ENCODE measurements at regions not wholly inside any gene's neighbourhood (a gene's known extent, or its start where the extent isn't known, plus 50 kb on each side); places are given as distances from the start of the nearest gene placed in this dataset.

- DNase-seq = no peak
- no peaks in the 10 kb centered on the region for H3K36me3 ChIP-seq (ENCODE audit: control insufficient read depth, insufficient read depth, low read length)
- no TSS peak for BruUV-seq (replicated peaks)
- ChIA-PET POLR2A (no interaction called here), CTCF (no interaction called here)
- H3K4me3 Mint-ChIP-seq (ENCODE audit: unreplicated experiment) = no peak overlapping the region
- H3K4me1 ChIP-seq = no peaks in the 10 kb centered on the region
- TF ChIP-seq, protein P1, sequence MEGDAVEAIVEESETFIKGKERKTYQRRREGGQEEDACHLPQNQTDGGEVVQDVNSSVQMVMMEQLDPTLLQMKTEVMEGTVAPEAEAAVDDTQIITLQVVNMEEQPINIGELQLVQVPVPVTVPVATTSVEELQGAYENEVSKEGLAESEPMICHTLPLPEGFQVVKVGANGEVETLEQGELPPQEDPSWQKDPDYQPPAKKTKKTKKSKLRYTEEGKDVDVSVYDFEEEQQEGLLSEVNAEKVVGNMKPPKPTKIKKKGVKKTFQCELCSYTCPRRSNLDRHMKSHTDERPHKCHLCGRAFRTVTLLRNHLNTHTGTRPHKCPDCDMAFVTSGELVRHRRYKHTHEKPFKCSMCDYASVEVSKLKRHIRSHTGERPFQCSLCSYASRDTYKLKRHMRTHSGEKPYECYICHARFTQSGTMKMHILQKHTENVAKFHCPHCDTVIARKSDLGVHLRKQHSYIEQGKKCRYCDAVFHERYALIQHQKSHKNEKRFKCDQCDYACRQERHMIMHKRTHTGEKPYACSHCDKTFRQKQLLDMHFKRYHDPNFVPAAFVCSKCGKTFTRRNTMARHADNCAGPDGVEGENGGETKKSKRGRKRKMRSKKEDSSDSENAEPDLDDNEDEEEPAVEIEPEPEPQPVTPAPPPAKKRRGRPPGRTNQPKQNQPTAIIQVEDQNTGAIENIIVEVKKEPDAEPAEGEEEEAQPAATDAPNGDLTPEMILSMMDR (IDR thresholded peaks at IDR 0.05; ENCODE audit: insufficient read depth in 1 of 2, low read depth in 1 of 2, low read length in 1 of 2, severe bottlenecking in 1 of 2, unreplicated experiment in 1 of 2) = no peak
- intact Hi-C loops (cut with micrococcal nuclease; ENCODE audit: unreplicated experiment) = no loop called here
- H3K27me3 Mint-ChIP-seq (ENCODE audit: insufficient read depth, unreplicated experiment) = no peaks in the 10 kb centered on the region
- H3K4me1 Mint-ChIP-seq (ENCODE audit: low read depth, unreplicated experiment) = no peaks in the 10 kb centered on the region
- H3K9me3 ChIP-seq = no peaks in the 10 kb centered on the region
- H3K4me3 ChIP-seq (ENCODE audit: low read depth, low read length) = no peak overlapping the region
- H3K36me3 Mint-ChIP-seq (ENCODE audit: insufficient read depth, unreplicated experiment) = no peaks in the 10 kb centered on the region
- H3K27ac Mint-ChIP-seq (ENCODE audit: unreplicated experiment) = no peak overlapping the region
- H3K27me3 ChIP-seq (replicated peaks; ENCODE audit: control insufficient read depth, insufficient read depth, low read length) = no peaks in the 10 kb centered on the region
- no peaks in the 10 kb centered on the region for H3K9me3 Mint-ChIP-seq (ENCODE audit: unreplicated experiment)
Observed at GRCh38 chrX:140177821-140178220, 212.5 kb upstream of the CXorf66 start.

- H3K9me3 ChIP-seq = no peaks in the 10 kb centered on the region
- ChIA-PET POLR2A (no interaction called here), CTCF (no interaction called here)
- no peaks in the 10 kb centered on the region for H3K27me3 ChIP-seq (replicated peaks; ENCODE audit: control insufficient read depth, insufficient read depth, low read length)
- DNase-seq = no peak
- H3K36me3 ChIP-seq (ENCODE audit: control insufficient read depth, insufficient read depth, low read length) = no peaks in the 10 kb centered on the region
- Mint-ChIP-seq H3K36me3 (ENCODE audit: insufficient read depth, unreplicated experiment) (no peaks in the 10 kb centered on the region), H3K9me3 (ENCODE audit: unreplicated experiment) (no peaks in the 10 kb centered on the region), H3K27ac (ENCODE audit: unreplicated experiment) (no peak overlapping the region), H3K4me1 (ENCODE audit: low read depth, unreplicated experiment) (no peaks in the 10 kb centered on the region), H3K4me3 (ENCODE audit: unreplicated experiment) (no peak overlapping the region), H3K27me3 (ENCODE audit: insufficient read depth, unreplicated experiment) (no peaks in the 10 kb centered on the region)
- no TSS peak for BruUV-seq (replicated peaks)
- intact Hi-C loops (cut with micrococcal nuclease; ENCODE audit: unreplicated experiment) = no loop called here
- H3K4me1 ChIP-seq = no peaks in the 10 kb centered on the region
- TF ChIP-seq, protein P1 (IDR thresholded peaks at IDR 0.05; ENCODE audit: insufficient read depth in 1 of 2, low read depth in 1 of 2, low read length in 1 of 2, severe bottlenecking in 1 of 2, unreplicated experiment in 1 of 2) = no peak
- H3K4me3 ChIP-seq (ENCODE audit: low read depth, low read length) = no peak overlapping the region
Observed at GRCh38 chrX:140172401-140172800, 207.1 kb upstream of the CXorf66 start.

DNA sequence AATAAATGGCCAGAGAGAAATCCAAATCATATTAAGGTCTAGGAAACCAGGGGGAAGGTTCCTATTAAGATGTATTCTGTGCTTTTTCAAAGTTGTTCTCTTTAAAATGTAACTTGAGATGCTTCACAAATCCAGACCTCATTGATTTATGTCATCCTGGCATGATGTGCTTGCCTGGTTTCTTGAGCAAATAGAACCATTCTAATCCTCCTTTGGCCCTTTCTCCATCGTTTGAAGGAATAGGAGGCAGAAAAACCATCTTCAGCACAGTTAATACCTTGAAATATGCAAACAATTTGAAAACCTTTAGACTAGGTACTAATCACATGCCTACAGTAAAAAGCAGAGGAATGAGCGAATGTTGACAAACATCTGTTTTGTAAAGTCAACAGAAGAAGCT is 202.2 kb upstream of the CXorf66 start:
- no peaks in the 10 kb centered on the region for H3K36me3 Mint-ChIP-seq (ENCODE audit: insufficient read depth, unreplicated experiment)
- Histone ChIP-seq H3K4me3 (ENCODE audit: low read depth, low read length) (no peak overlapping the region), H3K9me3 (no peaks in the 10 kb centered on the region), H3K27me3 (replicated peaks; ENCODE audit: control insufficient read depth, insufficient read depth, low read length) (no peaks in the 10 kb centered on the region), H3K36me3 (ENCODE audit: control insufficient read depth, insufficient read depth, low read length) (no peaks in the 10 kb centered on the region), H3K4me1 (no peaks in the 10 kb centered on the region)
- POLR2A ChIA-PET = no interaction called here
- no peak overlapping the region for H3K27ac Mint-ChIP-seq (ENCODE audit: unreplicated experiment)
- no peaks in the 10 kb centered on the region for H3K27me3 Mint-ChIP-seq (ENCODE audit: insufficient read depth, unreplicated experiment)
- TF ChIP-seq, protein P1 (IDR thresholded peaks at IDR 0.05; ENCODE audit: insufficient read depth in 1 of 2, low read depth in 1 of 2, low read length in 1 of 2, severe bottlenecking in 1 of 2, unreplicated experiment in 1 of 2) = no peak
- no peaks in the 10 kb centered on the region for H3K4me1 Mint-ChIP-seq (ENCODE audit: low read depth, unreplicated experiment)
- H3K9me3 Mint-ChIP-seq (ENCODE audit: unreplicated experiment) = no peaks in the 10 kb centered on the region
- DNase-seq = no peak
- BruUV-seq (replicated peaks) = no TSS peak
- CTCF ChIA-PET = no interaction called here
- no peak overlapping the region for H3K4me3 Mint-ChIP-seq (ENCODE audit: unreplicated experiment)
- intact Hi-C loops (cut with micrococcal nuclease; ENCODE audit: unreplicated experiment) = no loop called here

All from Caco-2 (cell line).